Activated CD4-positive, CD25-positive, alpha-beta regulatory T cell treated with anti-CD3 and anti-CD28 coated beads, Interleukin-2, amount 50 U/mL, for 16 hours (primary cell): ENCODE measurements at regions not wholly inside any gene's neighbourhood (a gene's known extent, or its start where the extent isn't known, plus 50 kb on each side); places are given as distances from the start of the nearest gene placed in this dataset.

ENCODE experiments used
- DNase-seq: peaks from one replicate; pipeline ENCODE4 v3.0.0-alpha.2; 2020; ENCODE audit warnings: low read depth, low spot score

DNA sequence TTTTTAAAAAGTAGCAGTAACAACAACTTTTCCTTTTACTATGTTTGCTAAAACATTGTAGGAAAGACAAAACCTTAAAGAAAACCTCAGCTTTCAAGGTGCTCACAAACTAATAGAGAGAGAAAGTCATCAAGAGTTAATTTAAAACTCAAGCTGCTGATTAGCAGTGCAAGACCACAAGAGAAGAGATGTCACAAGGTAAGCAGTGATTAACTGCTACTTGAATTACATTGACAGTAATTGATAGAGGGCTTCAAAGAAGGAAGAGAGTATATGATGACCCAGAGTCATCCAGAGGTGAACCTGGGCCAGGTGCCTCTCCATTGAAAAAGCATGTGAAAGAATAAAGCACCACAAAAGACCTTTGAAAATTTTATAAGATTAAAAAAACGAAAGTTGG lies 939.6 kb upstream of the CNTNAP5 start:
- DNase-seq = no peak

GRCh38 chr2:123086613-123087385 lies 938.3 kb upstream of the CNTNAP5 start:
- DNase-seq = no peak

GRCh38 chr2:123091471-123091870 lies 933.6 kb upstream of the CNTNAP5 start:
- no peak for DNase-seq

- DNase-seq = no peak
Measured at GRCh38 chr2:123093199-123093598, 931.9 kb upstream of the CNTNAP5 start.

GRCh38 chr2:123095219-123095835 lies 929.8 kb upstream of the CNTNAP5 start:
- no peak for DNase-seq

DNA sequence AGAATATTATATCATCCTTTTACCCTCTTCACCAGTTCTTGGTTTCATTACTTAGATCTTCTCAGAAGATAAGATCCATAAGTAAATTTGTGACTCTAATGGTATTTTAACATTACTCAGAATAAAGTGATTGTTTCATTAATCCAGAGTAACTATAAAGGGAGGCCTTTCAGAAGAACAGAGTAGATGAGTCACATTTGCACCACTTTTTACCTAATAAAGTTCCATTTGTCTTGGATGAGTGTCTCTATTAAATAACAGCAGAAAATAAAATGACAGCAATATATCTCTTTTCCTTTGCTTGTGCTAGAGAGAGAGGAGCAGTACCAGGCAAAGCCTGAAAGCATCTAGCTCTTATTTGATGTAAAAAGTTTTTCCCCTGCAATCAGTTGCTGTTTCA lies 926.5 kb upstream of the CNTNAP5 start:
- no peak for DNase-seq

- DNase-seq = no peak
Measured at GRCh38 chr2:123101434-123101833, 923.7 kb upstream of the CNTNAP5 start.

DNA sequence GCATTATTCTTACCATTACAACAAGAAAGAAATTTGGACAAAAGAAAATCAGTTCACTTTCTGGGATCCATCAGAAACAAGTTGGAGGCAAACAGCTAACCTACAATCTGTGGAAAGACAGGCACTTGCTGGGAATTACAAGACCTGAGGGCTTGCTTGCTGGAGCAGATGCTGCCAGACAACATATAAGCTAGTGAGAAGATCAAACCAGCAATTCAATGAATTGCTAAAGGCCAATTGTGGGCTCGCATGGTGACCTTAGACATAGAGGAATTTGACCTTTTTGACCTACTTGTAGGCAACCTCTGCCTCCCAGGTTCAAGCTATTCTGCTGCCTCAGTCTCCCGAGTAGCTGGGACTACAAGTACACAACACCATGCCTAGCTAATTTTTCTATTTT lies 921.2 kb upstream of the CNTNAP5 start:
- no peak for DNase-seq

- no peak for DNase-seq
Measured at GRCh38 chr2:123116595-123116994, 908.5 kb upstream of the CNTNAP5 start.

GRCh38 chr2:123127236-123127635 lies 897.9 kb upstream of the CNTNAP5 start:
- no peak for DNase-seq

DNA sequence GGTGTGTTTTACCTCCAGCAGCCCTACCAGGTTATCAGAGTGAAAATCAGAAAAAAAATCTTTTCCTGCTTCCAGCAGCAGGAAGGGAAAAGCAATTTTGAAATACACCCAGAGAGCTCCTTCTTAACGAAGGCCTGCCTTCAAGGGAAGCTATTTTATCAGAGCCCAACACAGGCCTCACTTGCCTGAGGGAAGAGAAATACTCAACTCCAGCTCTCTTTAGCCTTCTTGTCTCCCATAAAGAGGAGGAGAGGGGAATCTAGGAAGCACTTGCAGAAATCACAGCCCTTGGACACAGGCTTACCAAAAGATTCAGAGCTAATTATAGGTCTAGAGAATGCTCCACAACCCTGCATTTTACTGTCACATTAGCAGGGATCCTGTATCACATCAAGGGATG lies 896.1 kb upstream of the CNTNAP5 start:
- no peak for DNase-seq

DNA sequence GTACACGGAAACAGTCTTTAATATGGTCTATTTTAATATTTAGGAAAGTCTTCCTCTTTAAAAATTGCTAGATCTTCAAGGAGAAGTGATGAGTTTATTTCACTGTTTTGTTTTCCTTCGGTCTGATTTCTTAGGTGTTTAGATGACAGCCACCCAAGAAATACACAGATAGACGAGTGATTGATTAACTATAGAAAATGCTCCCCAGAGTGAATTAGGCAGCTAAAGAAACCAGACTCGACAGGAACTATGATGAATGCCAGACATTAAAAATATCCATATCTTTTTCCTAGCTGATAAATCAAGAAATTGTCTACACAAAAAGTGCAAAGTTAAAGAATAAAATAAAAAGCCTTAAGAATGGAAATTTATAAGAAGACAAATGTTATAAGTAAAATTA lies 888.7 kb upstream of the CNTNAP5 start:
- no peak for DNase-seq

GRCh38 chr2:123144082-123144481 lies 881.0 kb upstream of the CNTNAP5 start:
- no peak for DNase-seq

GRCh38 chr2:123153041-123153440 lies 872.0 kb upstream of the CNTNAP5 start:
- no peak for DNase-seq

GRCh38 chr2:123154195-123154594 lies 870.9 kb upstream of the CNTNAP5 start:
- DNase-seq = no peak

DNA sequence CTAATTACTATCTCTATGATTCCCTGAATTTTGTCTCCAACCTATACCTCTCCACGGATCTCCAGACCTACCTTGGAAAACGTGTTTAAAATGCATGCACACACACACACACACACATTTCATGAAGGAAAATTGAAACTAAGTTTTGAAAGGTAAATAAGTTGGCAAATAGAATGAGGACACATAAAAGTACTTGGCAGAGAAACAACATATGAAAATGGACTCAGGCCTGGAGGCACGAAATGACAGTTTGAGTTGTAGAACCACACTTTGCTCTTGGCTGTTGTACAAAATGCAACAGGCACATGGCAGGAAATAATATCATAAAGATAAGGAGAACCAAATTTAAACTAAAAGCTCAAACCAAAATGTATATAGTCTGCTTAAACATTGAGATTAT lies 868.1 kb upstream of the CNTNAP5 start:
- DNase-seq = no peak

DNA sequence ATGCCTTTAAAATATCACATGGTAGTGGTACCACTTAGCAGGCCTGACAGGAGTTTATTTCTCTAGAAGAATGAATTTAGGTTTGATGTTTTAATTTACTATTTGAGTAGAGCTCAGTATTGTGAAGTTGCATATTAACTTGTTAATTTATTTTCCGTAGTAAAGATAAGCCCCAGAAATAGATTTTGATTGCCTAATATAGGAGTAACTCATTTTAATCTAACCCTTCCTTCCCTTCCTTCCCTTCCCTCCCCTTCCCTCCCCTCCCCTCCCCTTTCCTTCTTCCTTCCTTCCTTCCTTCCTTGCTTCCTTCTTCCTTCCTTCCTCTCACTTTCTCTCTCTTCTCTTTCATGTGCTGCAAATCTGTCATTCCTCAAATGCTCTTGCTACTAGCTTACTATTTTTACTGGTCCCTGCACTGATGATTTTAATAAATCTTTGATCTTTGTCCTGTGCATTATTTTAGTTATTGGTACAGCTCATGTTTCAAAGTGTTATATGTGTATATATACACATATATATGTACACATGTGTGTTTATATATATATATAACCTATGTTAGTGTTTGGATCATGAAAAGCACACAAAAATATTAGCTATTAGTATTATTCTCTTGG lies 862.6 kb upstream of the CNTNAP5 start:
- no peak for DNase-seq

DNA sequence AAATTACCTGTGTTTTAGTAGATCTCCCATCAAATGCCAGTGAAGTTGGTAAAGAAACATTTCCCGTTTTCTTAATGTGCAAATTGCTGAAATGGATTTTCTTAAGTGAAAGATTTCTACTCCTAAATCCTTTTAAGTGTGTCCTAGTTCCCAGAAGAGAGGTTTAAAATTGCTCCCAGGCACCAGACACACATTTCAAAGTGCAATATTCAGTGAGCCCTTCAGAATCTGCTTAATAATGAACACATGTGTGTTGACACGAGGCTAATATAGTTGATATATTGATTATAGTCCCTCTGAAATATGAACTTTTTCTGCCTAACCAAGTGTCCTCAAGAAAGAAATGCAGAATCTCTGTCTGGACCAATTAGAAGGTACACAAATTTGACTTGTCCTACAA lies 861.7 kb upstream of the CNTNAP5 start:
- no peak for DNase-seq

GRCh38 chr2:123164216-123164615 lies 860.9 kb upstream of the CNTNAP5 start:
- DNase-seq = no peak

DNA sequence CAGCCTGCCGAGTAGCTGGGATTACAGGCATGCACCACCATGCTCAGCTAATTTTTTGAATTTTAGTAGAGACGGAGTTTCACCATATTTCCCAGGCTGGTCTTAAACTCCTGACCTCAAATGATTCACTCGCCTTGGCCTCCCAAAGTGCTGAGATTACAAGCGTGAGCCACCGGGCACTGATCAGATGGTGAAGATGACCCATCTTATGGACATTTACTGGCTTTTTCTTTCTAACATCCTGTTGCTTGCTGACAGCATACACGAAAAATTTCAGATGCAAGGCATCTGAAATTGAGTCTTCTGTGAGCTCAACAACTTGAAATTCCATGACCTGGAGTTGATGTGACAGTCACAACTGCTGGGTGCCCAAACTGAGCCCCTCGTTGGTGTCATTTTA lies 859.5 kb upstream of the CNTNAP5 start:
- no peak for DNase-seq

DNA sequence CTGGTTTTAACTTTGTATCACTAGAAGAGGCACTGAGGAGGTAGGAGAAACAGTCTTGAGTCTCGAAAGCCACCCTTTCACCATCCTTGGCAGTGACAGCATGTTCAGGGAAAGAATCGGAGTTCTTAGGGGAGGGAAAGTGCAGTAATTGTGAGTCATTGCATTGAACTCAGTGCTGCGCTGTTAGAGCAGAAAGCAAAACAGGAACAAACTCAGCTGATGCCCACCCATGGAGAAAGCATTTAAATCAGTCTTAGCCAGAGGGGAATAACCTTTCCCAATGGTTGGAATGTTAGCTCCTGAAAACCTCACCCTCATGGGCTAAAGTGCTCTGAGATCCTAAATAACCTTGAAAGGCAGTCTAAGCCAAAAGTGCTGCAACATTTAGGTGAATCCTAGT lies 845.6 kb upstream of the CNTNAP5 start:
- DNase-seq = no peak

- no peak for DNase-seq
Measured at GRCh38 chr2:123195957-123196356, 829.1 kb upstream of the CNTNAP5 start.

- no peak for DNase-seq
Measured at GRCh38 chr2:123200035-123200434, 825.1 kb upstream of the CNTNAP5 start.
